ENCODE measurements at regions not wholly inside any gene's neighbourhood (a gene's known extent, or its start where the extent isn't known, plus 50 kb on each side); places are given as distances from the start of the nearest gene placed in this dataset.

DNA sequence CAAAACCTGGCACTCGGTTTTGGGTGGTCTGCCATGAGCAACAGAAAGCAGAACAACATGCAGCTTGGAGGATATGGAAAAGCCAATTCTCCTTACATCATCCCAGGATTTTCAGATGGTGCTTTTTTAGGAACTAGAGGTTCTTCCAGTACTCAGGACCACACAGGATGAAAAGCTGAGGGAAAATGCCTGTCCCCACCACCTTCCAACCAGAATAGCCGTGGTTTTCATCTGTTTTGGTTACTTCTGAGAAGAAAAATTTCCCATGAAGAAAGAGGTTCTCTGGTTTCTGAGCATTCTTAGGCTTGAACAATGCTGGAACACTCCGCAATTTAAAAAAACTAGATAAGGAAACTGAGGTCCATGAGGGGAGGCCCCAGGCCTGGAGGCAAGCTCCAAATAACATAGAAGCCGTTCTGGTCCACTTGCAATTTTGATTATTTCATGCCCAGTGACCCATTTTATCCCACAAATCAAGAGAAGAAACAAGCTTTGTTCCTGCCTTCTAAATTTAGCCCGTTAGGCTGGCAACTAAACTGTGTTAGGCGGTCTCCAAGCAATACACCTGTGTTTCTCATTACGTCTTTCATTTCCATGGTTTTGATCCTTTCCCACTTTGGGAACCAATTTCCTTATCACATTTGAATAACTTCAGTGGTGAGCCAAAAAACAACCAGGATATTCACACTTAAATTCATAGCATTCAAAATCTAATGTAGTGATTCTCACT is 79.2 kb upstream of the SPIN1 start:
- Histone ChIP-seq H4K20me1 (replicated peaks; ENCODE audit: insufficient read depth) (no peaks in the 10 kb centered on the region), H3K36me3 (ENCODE audit: insufficient read depth) (no peaks in the 10 kb centered on the region), H3K4me2 (no peak overlapping the region), H3K27ac (ENCODE audit: low read depth) (no peak overlapping the region), H3K79me2 (replicated peaks; ENCODE audit: insufficient read depth) (no peaks in the 10 kb centered on the region), H3K27me3 (ENCODE audit: insufficient read depth) (no peaks in the 10 kb centered on the region), H2AFZ (0 out of 2 replicates have a peak overlapping the region, but pooled peaks have one; percentile 47), H3K4me3 (no peak overlapping the region), H3K4me1 (ENCODE audit: insufficient read depth) (peaks cover 25% of the 10 kb centered on the region), H3F3A (replicated peaks; ENCODE audit: low read depth) (no peaks in the 10 kb centered on the region), H3K9me2 (ENCODE audit: insufficient read depth) (no peaks in the 10 kb centered on the region; the same call in 1 of the 2 replicates)
- ATAC-seq (no peak), DNase-seq (ENCODE audit: low spot score) (no peak)
- Mint-ChIP-seq H3K4me1 (peaks cover 31% of the 10 kb centered on the region), H3K9me3 (no peaks in the 10 kb centered on the region), H3K27me3 (ENCODE audit: insufficient read depth, low read depth, poor library complexity) (peaks cover 7% of the 10 kb centered on the region), H3K36me3 (ENCODE audit: low read depth) (no peaks in the 10 kb centered on the region), H3K27ac (no peak overlapping the region), H3K4me3 (no peak overlapping the region)
- TF ChIP-seq POLR2AphosphoS5 (IDR thresholded peaks at IDR 0.05; ENCODE audit: low read depth) (no peak), ZNF114 (CRISPR knock-in tag; IDR thresholded peaks at IDR 0.05) (no peak)
- TF ChIP-seq, protein P1, sequence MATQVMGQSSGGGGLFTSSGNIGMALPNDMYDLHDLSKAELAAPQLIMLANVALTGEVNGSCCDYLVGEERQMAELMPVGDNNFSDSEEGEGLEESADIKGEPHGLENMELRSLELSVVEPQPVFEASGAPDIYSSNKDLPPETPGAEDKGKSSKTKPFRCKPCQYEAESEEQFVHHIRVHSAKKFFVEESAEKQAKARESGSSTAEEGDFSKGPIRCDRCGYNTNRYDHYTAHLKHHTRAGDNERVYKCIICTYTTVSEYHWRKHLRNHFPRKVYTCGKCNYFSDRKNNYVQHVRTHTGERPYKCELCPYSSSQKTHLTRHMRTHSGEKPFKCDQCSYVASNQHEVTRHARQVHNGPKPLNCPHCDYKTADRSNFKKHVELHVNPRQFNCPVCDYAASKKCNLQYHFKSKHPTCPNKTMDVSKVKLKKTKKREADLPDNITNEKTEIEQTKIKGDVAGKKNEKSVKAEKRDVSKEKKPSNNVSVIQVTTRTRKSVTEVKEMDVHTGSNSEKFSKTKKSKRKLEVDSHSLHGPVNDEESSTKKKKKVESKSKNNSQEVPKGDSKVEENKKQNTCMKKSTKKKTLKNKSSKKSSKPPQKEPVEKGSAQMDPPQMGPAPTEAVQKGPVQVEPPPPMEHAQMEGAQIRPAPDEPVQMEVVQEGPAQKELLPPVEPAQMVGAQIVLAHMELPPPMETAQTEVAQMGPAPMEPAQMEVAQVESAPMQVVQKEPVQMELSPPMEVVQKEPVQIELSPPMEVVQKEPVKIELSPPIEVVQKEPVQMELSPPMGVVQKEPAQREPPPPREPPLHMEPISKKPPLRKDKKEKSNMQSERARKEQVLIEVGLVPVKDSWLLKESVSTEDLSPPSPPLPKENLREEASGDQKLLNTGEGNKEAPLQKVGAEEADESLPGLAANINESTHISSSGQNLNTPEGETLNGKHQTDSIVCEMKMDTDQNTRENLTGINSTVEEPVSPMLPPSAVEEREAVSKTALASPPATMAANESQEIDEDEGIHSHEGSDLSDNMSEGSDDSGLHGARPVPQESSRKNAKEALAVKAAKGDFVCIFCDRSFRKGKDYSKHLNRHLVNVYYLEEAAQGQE (IDR thresholded peaks at IDR 0.05; ENCODE audit: unreplicated experiment), result no peak
- TF ChIP-seq, protein P2, sequence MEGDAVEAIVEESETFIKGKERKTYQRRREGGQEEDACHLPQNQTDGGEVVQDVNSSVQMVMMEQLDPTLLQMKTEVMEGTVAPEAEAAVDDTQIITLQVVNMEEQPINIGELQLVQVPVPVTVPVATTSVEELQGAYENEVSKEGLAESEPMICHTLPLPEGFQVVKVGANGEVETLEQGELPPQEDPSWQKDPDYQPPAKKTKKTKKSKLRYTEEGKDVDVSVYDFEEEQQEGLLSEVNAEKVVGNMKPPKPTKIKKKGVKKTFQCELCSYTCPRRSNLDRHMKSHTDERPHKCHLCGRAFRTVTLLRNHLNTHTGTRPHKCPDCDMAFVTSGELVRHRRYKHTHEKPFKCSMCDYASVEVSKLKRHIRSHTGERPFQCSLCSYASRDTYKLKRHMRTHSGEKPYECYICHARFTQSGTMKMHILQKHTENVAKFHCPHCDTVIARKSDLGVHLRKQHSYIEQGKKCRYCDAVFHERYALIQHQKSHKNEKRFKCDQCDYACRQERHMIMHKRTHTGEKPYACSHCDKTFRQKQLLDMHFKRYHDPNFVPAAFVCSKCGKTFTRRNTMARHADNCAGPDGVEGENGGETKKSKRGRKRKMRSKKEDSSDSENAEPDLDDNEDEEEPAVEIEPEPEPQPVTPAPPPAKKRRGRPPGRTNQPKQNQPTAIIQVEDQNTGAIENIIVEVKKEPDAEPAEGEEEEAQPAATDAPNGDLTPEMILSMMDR (conservative IDR thresholded peaks at IDR 0.05; ENCODE audit: low read depth in 2 of 2), result no peak

DNA sequence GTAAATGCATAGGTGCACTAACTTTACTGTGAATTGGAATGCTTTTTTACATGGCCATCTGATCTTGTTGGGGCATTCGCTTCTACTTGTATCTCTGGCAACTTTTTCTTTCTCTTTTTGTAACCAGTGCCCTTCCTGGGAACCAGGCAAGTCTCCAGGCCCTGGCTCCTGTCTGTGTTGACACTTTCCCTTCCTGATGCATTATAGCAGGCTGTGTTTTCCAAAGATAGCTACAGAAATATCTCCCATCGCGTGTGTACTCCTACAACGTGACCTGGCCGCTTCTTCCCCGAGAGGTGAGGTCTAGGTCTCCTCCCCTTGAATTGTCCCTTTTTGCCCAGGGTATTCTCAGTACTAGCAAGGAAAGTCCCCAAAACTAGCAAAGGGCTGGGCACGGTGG is 81.1 kb upstream of the SPIN1 start:
- Mint-ChIP-seq H3K4me3 (no peak overlapping the region), H3K27ac (no peak overlapping the region), H3K27me3 (ENCODE audit: insufficient read depth, low read depth, poor library complexity) (peaks cover 5% of the 10 kb centered on the region), H3K9me3 (no peaks in the 10 kb centered on the region), H3K36me3 (ENCODE audit: low read depth) (no peaks in the 10 kb centered on the region), H3K4me1 (peaks cover 14% of the 10 kb centered on the region)
- Histone ChIP-seq H3K36me3 (ENCODE audit: insufficient read depth) (no peaks in the 10 kb centered on the region), H3K9me2 (ENCODE audit: insufficient read depth) (no peaks in the 10 kb centered on the region; the same call in 1 of the 2 replicates), H3K79me2 (replicated peaks; ENCODE audit: insufficient read depth) (no peaks in the 10 kb centered on the region), H2AFZ (0 out of 2 replicates have a peak overlapping the region, but pooled peaks have one; percentile 32), H3K4me3 (no peak overlapping the region), H3F3A (replicated peaks; ENCODE audit: low read depth) (no peaks in the 10 kb centered on the region), H3K27ac (ENCODE audit: low read depth) (no peak overlapping the region), H4K20me1 (replicated peaks; ENCODE audit: insufficient read depth) (no peaks in the 10 kb centered on the region), H3K27me3 (ENCODE audit: insufficient read depth) (no peaks in the 10 kb centered on the region), H3K4me2 (no peak overlapping the region), H3K4me1 (ENCODE audit: insufficient read depth) (peaks cover 14% of the 10 kb centered on the region)
- ATAC-seq (no peak), DNase-seq (ENCODE audit: low spot score) (no peak)
- TF ChIP-seq CREB1 (CRISPR knock-in tag; IDR thresholded peaks at IDR 0.05; ENCODE audit: low read depth) (no peak), EZH2 (IDR thresholded peaks at IDR 0.05; ENCODE audit: low read depth, unreplicated experiment) (no peak), NANOG (IDR thresholded peaks at IDR 0.05; ENCODE audit: borderline replicate concordance) (no peak), POLR2AphosphoS5 (IDR thresholded peaks at IDR 0.05; ENCODE audit: low read depth) (no peak), ZNF114 (CRISPR knock-in tag; IDR thresholded peaks at IDR 0.05) (no peak)
- TF ChIP-seq, protein P2 (conservative IDR thresholded peaks at IDR 0.05; ENCODE audit: low read depth in 2 of 2), result no peak
- TF ChIP-seq, protein P1 (IDR thresholded peaks at IDR 0.05; ENCODE audit: unreplicated experiment), result no peak

All from GM23338 (cell line).